Psoas muscle (tissue), 7 donors: ENCODE measurements at regions not wholly inside any gene's neighbourhood (a gene's known extent, or its start where the extent isn't known, plus 50 kb on each side); places are given as distances from the start of the nearest gene placed in this dataset.

Experiments used
- ATAC-seq, 4 donors: fragments of 200-7000 bp; cut with Tn5 transposase; one replicate each; pipeline ENCODE4 v1.9.1; 2020; ENCODE audit warnings: moderate library complexity in 3 of 4, mild to moderate bottlenecking in 2 of 4
- DNase-seq, 2 donors: peaks; one replicate each; pipeline ENCODE4 v3.0.0-alpha.2; 2020
- H3K27ac ChIP-seq: fragments of 200-600 bp; one replicate; pipeline ENCODE4 v1.8.0; 2022
- H3K27me3 ChIP-seq, 3 donors: fragments of 200-600 bp in 1 of 3; one replicate each; pipeline versions ENCODE4 v1.6.1 to v1.8.0; 2013 to 2022; ENCODE audit warnings: low read length in 2 of 3, mild to moderate bottlenecking in 2 of 3, moderate library complexity in 1 of 3; ENCODE audit not compliant: insufficient read depth in 3 of 3
- H3K36me3 ChIP-seq, 2 donors: fragments of 200-600 bp in 1 of 2; one replicate each; pipeline versions ENCODE4 v1.6.1 to v1.8.0; 2013 to 2022; ENCODE audit warnings: low read depth in 1 of 2, mild to moderate bottlenecking in 1 of 2, moderate library complexity in 1 of 2; ENCODE audit not compliant: insufficient read depth in 1 of 2
- H3K4me1 ChIP-seq: fragments of 200-600 bp; one replicate; pipeline ENCODE4 v1.8.0; 2022
- H3K4me3 ChIP-seq: fragments of 200-600 bp; one replicate; pipeline ENCODE4 v1.8.0; 2022; ENCODE audit warnings: mild to moderate bottlenecking
- H3K9me3 ChIP-seq: fragments of 200-600 bp; one replicate; pipeline ENCODE4 v1.8.0; 2022
- CTCF ChIP-seq: fragments of 200-600 bp; IDR thresholded peaks from one replicate; pipeline ENCODE4 v1.8.0; 2022; ENCODE audit warnings: antibody characterized with exemption
- WGBS, 3 donors: extraction: QIAGEN DNeasy Blood & Tissue Kit; methylation state at CpG; one replicate each; pipeline versions ENCODE4 v1.1.6 to v1.1.7; 2013; 5-methylcytosine and 5-hydroxymethylcytosine counted together
- intact Hi-C, 2 donors: fragments of 100-400 bp; cut with DNase I; formaldehyde crosslinking; loops; one replicate each; pipeline versions ENCODE4 v1.11.0 to v1.14.2; 2022
- donor health status: healthy with polysubstance abuse.
- donor health status: DM: no; HTN: no; CAD: no; lungs with moderate emphysema.
- donor health status: Bipolar disorder and iron deficiency.
- donor health status: healthy.
- donor health status: DM: yes; HTN: yes; CAD: no.
- donor health status: DM: no; HTN: no; CAD: no.
- donor health status: DM: yes; HTN: yes; CAD: no.

DNA sequence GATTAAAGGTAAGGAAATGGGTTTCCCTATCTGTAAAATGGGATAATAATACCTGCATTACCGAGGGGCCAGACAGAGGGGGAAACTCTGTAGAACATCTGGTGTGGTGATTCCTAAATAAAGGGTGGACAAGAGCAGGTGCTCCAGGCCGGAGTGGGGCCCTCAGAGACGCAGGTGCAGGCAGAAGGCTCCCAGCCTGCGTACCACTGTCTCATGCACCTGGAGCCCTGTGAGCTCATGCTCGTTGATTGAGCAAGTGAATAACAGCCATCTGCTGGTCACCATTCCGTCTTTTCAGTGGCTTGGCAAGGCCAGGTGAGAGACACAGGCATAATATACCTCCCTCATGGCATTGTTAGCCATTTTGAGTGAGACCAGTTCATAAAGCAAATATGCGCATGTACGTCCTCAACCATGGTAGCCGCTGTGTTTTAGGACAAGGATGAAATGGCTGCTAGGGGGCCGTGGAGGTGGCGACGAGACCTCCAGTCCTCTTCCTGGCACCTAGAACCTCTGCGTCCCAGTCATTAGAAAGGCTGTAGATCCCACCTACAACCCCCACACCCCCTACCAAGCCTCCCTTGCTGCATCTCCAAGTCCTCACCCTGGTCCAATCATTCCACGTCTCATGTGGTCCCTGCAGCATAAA, 198.0 kb upstream of the MVB12B start:
- no peak overlapping the region for H3K4me3 ChIP-seq
- H3K27me3 ChIP-seq, result peaks cover 0 to 21% (median 6%) of the 10 kb centered on the region in 3 donors
- intact Hi-C loops, result no loop called here
- 79 to 86% (median 82%) methylated on average over 14 of the region's 14 CpGs for WGBS, 3 donors
- H3K27ac ChIP-seq, result no peak overlapping the region
- H3K36me3 ChIP-seq, result no peaks in the 10 kb centered on the region
- H3K4me1 ChIP-seq, result no peaks in the 10 kb centered on the region
- peaks cover 8% of the 10 kb centered on the region for H3K9me3 ChIP-seq
- ATAC-seq (no peak), DNase-seq (no peak)
- no peak for TF ChIP-seq CTCF

GRCh38 chr9:126131066-126132010, 195.3 kb upstream of the MVB12B start:
- DNase-seq, result no peak
- WGBS, 3 donors, result 71 to 74% (median 71%) methylated on average over 15 to 16 of the region's 16 CpGs
- no peak overlapping the region for H3K27ac ChIP-seq
- H3K27me3 ChIP-seq, result peaks cover 0 to 6% (median 2%) of the 10 kb centered on the region in 3 donors
- H3K4me1 ChIP-seq, result no peaks in the 10 kb centered on the region
- ATAC-seq, result no peak
- intact Hi-C loops, result no loop called here
- no peaks in the 10 kb centered on the region for H3K36me3 ChIP-seq
- no peak overlapping the region for H3K4me3 ChIP-seq
- H3K9me3 ChIP-seq, result peaks cover 8% of the 10 kb centered on the region
- no peak for TF ChIP-seq CTCF

DNA sequence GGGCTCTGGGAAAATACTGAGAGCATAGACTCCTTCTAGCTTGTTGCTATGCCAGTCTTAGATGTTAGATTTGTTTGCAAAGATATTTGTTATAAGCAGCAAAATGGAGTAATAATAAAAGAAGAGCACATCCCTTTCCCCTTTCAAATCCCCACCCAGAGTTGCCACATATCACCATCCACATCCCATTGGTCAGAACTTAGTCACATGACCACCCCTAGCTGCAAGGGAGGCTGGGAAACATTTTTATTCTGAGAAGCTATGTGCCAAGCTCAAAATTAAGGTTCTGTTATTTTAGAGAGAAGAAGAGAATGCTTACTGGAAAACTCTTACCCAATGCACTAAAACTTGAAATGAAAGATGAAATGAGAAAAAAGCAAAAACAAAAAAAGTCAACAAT, 193.9 kb upstream of the MVB12B start:
- Histone ChIP-seq H3K27me3 (peaks cover 0 to 6% (median under 1%) of the 10 kb centered on the region in 3 donors), H3K9me3 (peaks cover 16% of the 10 kb centered on the region), H3K4me3 (no peak overlapping the region), H3K27ac (no peak overlapping the region), H3K36me3 (no peaks in the 10 kb centered on the region), H3K4me1 (no peaks in the 10 kb centered on the region)
- no peak for TF ChIP-seq CTCF
- no peak for ATAC-seq
- intact Hi-C loops, result no loop called here
- no peak for DNase-seq

DNA sequence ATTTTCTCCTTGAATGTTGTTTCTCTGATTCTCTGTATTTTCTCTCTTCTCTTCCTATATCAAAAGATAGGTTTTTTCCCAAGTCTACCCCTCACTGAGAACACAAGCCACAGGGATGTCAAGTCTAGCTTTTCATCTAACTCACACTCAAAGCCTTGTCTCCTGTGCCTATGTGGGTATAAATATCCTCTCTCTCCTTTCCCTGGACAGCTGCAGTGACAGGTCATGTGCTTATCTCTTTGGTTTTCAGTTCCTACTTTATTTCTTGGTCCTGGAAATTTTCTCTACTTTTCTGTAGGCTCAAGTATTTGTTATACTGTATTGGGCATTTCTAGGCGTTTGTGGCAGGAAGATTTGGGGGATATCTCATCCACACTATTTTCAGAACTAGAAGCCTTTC, 182.4 kb upstream of the MVB12B start:
- intact Hi-C loops, result no loop called here
- Histone ChIP-seq H3K36me3 (no peaks in the 10 kb centered on the region), H3K4me1 (no peaks in the 10 kb centered on the region), H3K4me3 (no peak overlapping the region), H3K27ac (no peak overlapping the region), H3K9me3 (peaks cover 6% of the 10 kb centered on the region), H3K27me3 (peaks cover 0 to 32% (median 4%) of the 10 kb centered on the region in 3 donors)
- ATAC-seq (no peak), DNase-seq (no peak)
- TF ChIP-seq CTCF, result no peak
- WGBS, 3 donors, result 62 to 70% (median 62%) methylated on average over 1 of the region's 1 CpG
